Activated T-helper 2 cell treated with anti-CD3 and anti-CD28 coated beads, Interferon-gamma antibody, Interleukin-2, Interleukin-4, amounts not matched to agents 10 μg/mL and 5 μg/mL and 100 μg/mL, durations not matched to agents 14 hours and 24 hours and 36 hours (primary cell): ENCODE measurements at regions not wholly inside any gene's neighbourhood (a gene's known extent, or its start where the extent isn't known, plus 50 kb on each side); places are given as distances from the start of the nearest gene placed in this dataset.

Source experiments
- DNase-seq: peaks from one replicate; pipeline ENCODE4 v3.0.0; 2021; ENCODE audit warnings: low spot score
- H3K27ac Mint-ChIP-seq: one replicate; pipeline ENCODE4 v1.8.0; 2021; ENCODE audit warnings: mixed read lengths
- H3K27me3 Mint-ChIP-seq: one replicate; pipeline ENCODE4 v1.8.0; 2021; ENCODE audit warnings: low read depth, mixed read lengths
- H3K36me3 Mint-ChIP-seq: one replicate; pipeline ENCODE4 v1.8.0; 2021; ENCODE audit warnings: low read depth, mixed read lengths
- H3K4me1 Mint-ChIP-seq: one replicate; pipeline ENCODE4 v1.8.0; 2021; ENCODE audit warnings: low read depth, mixed read lengths
- H3K4me3 Mint-ChIP-seq: one replicate; pipeline ENCODE4 v1.8.0; 2021; ENCODE audit warnings: low read depth, mild to moderate bottlenecking, moderate library complexity, mixed read lengths
- H3K9me3 Mint-ChIP-seq: one replicate; pipeline ENCODE4 v1.8.0; 2021; ENCODE audit warnings: mixed read lengths
- intact Hi-C: fragments of 100-400 bp; cut with micrococcal nuclease; formaldehyde crosslinking; loops from one replicate; pipeline ENCODE4 v1.15.1; 2023

- intact Hi-C loops = no loop called here
- H3K36me3 Mint-ChIP-seq = no peaks in the 10 kb centered on the region
- no peak overlapping the region for H3K4me3 Mint-ChIP-seq
- H3K27ac Mint-ChIP-seq = no peak overlapping the region
- H3K9me3 Mint-ChIP-seq = no peaks in the 10 kb centered on the region
- no peak for DNase-seq
- no peaks in the 10 kb centered on the region for H3K4me1 Mint-ChIP-seq
- H3K27me3 Mint-ChIP-seq = no peaks in the 10 kb centered on the region
Measured at GRCh38 chr2:128781166-128781565, 462.5 kb upstream of the HS6ST1 start.

GRCh38 chr2:128781585-128782385 is 463.1 kb upstream of the HS6ST1 start:
- no peak overlapping the region for H3K4me3 Mint-ChIP-seq
- no peaks in the 10 kb centered on the region for H3K9me3 Mint-ChIP-seq
- H3K36me3 Mint-ChIP-seq = no peaks in the 10 kb centered on the region
- H3K27me3 Mint-ChIP-seq = no peaks in the 10 kb centered on the region
- H3K4me1 Mint-ChIP-seq = no peaks in the 10 kb centered on the region
- peak; percentile 1 for DNase-seq
- no peak overlapping the region for H3K27ac Mint-ChIP-seq
- intact Hi-C loops = no loop called here

GRCh38 chr2:128782411-128783192 is 463.9 kb upstream of the HS6ST1 start:
- peak; percentile 2 for DNase-seq
- H3K36me3 Mint-ChIP-seq = no peaks in the 10 kb centered on the region

GRCh38 chr2:128783193-128783671 is 464.6 kb upstream of the HS6ST1 start:
- intact Hi-C loops = no loop called here
- H3K36me3 Mint-ChIP-seq = no peaks in the 10 kb centered on the region
- H3K4me1 Mint-ChIP-seq = no peaks in the 10 kb centered on the region
- H3K4me3 Mint-ChIP-seq = no peak overlapping the region
- H3K27me3 Mint-ChIP-seq = no peaks in the 10 kb centered on the region
- peak; percentile 3 for DNase-seq
- H3K27ac Mint-ChIP-seq = no peak overlapping the region
- H3K9me3 Mint-ChIP-seq = peaks cover 1% of the 10 kb centered on the region

More at GRCh38 chr2:128782411-128783192, 463.9 kb upstream of the HS6ST1 start:
- Mint-ChIP-seq H3K4me1 (no peaks in the 10 kb centered on the region), H3K9me3 (no peaks in the 10 kb centered on the region), H3K27ac (no peak overlapping the region), H3K4me3 (no peak overlapping the region), H3K27me3 (no peaks in the 10 kb centered on the region)
- intact Hi-C loops = no loop called here

DNA sequence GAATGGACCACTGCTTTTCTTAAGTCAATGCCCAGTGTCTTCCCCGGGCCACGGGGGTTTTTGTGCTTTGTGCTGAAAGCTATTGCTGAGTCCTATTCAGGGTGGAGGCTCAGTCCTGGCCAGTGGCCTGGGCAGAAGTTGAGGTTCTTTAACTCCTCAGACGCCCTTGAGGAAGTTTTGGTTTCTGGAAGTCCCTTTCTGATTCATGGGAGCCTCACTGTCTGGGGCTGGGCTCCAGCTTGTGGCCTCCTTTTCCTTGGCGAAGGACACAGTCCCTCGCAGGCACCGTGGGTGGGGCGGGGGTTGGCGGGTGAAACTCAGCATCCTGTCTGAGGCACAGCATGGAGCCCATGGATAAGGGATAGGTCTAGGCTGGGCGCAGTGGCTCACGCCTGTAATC is 465.2 kb upstream of the HS6ST1 start:
- no peak overlapping the region for H3K4me3 Mint-ChIP-seq
- no peak overlapping the region for H3K27ac Mint-ChIP-seq
- no peaks in the 10 kb centered on the region for H3K36me3 Mint-ChIP-seq
- no peaks in the 10 kb centered on the region for H3K4me1 Mint-ChIP-seq
- peaks cover 8% of the 10 kb centered on the region for H3K9me3 Mint-ChIP-seq
- intact Hi-C loops = no loop called here
- H3K27me3 Mint-ChIP-seq = no peaks in the 10 kb centered on the region
- DNase-seq = peak; percentile 2

GRCh38 chr2:128784626-128785306 is 466.1 kb upstream of the HS6ST1 start:
- Mint-ChIP-seq H3K27me3 (no peaks in the 10 kb centered on the region), H3K9me3 (peaks cover 11% of the 10 kb centered on the region), H3K4me1 (no peaks in the 10 kb centered on the region), H3K36me3 (no peaks in the 10 kb centered on the region), H3K4me3 (no peak overlapping the region), H3K27ac (no peak overlapping the region)
- DNase-seq = peak; percentile 5
- intact Hi-C loops = no loop called here

DNA sequence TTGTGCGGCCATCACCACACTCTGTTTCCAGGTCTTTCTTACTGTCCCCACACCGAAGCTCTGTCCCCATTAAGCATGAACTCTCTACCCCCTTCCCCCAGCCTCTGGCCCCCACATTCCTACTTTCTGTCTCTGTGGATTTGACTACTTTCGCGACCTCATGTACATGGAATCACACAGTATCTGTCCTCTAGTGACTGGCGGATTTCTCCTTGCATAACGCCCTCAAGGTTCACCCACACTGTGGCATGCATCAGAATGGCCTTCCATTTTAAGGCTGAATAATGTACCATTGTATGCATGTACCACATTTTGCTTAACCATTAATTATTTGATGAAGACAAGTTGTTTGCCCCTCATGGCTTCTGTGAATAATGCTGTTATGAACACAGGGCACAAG is 467.6 kb upstream of the HS6ST1 start:
- Mint-ChIP-seq H3K4me3 (no peak overlapping the region), H3K9me3 (peaks cover 11% of the 10 kb centered on the region), H3K36me3 (no peaks in the 10 kb centered on the region), H3K27me3 (no peaks in the 10 kb centered on the region), H3K4me1 (no peaks in the 10 kb centered on the region), H3K27ac (no peak overlapping the region)
- DNase-seq = no peak
- intact Hi-C loops = no loop called here

- Mint-ChIP-seq H3K27me3 (no peaks in the 10 kb centered on the region), H3K9me3 (peaks cover 11% of the 10 kb centered on the region), H3K4me1 (no peaks in the 10 kb centered on the region), H3K4me3 (no peak overlapping the region), H3K27ac (no peak overlapping the region), H3K36me3 (no peaks in the 10 kb centered on the region)
- intact Hi-C loops = no loop called here
- DNase-seq = no peak
Measured at GRCh38 chr2:128786741-128787478, 468.2 kb upstream of the HS6ST1 start.

DNA sequence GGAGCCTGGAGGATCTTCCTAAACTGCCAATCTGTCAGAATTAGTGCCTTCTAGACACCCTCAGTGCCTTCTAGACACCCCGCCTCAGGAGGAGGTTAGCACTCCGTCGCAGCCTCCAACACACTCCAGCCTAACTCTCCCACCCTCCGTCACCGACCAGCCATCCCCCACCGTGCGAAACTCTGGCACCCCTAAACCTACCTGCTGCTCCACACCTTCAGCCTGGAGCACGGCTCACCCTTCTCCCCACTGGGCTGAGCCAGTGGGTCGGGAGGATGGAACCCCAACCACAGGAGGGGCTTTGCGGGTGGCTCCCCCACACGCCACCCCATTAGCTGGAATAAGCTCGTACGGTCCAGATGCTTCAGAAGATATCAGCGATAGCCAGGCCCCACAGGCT is 468.9 kb upstream of the HS6ST1 start:
- Mint-ChIP-seq H3K36me3 (no peaks in the 10 kb centered on the region), H3K27me3 (no peaks in the 10 kb centered on the region), H3K4me3 (no peak overlapping the region), H3K27ac (no peak overlapping the region), H3K4me1 (no peaks in the 10 kb centered on the region), H3K9me3 (peaks cover 11% of the 10 kb centered on the region)
- intact Hi-C loops = no loop called here
- DNase-seq = no peak

GRCh38 chr2:128788636-128789220 is 470.1 kb upstream of the HS6ST1 start:
- intact Hi-C loops = no loop called here
- H3K27me3 Mint-ChIP-seq = no peaks in the 10 kb centered on the region
- no peak for DNase-seq
- no peaks in the 10 kb centered on the region for H3K4me1 Mint-ChIP-seq
- H3K4me3 Mint-ChIP-seq = no peak overlapping the region
- H3K9me3 Mint-ChIP-seq = peaks cover 11% of the 10 kb centered on the region
- no peaks in the 10 kb centered on the region for H3K36me3 Mint-ChIP-seq
- H3K27ac Mint-ChIP-seq = no peak overlapping the region

DNA sequence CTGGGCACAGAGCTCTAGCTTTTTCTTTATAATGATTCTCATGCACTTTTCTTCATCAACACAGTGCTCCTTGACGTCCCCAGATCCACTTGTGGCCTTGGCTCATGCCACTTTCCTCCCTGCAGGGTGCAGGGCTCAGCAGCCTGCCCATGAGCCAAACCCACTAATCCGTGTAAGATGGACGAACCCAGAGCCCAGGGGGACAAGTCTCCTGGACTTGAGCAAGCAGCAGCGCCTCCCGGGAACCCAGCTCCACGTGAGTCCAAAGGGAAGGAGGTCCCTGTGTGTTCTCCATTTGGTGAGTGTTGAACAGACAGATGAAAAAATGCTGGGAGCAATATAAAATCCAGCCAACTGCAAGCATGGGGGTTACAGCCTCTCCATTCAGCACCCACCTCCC is 470.6 kb upstream of the HS6ST1 start:
- Mint-ChIP-seq H3K4me1 (no peaks in the 10 kb centered on the region), H3K9me3 (peaks cover 11% of the 10 kb centered on the region), H3K36me3 (no peaks in the 10 kb centered on the region), H3K27me3 (no peaks in the 10 kb centered on the region), H3K27ac (no peak overlapping the region), H3K4me3 (no peak overlapping the region)
- intact Hi-C loops = no loop called here
- no peak for DNase-seq

- Mint-ChIP-seq H3K4me1 (no peaks in the 10 kb centered on the region), H3K36me3 (no peaks in the 10 kb centered on the region), H3K9me3 (peaks cover 11% of the 10 kb centered on the region), H3K27me3 (no peaks in the 10 kb centered on the region), H3K4me3 (no peak overlapping the region), H3K27ac (no peak overlapping the region)
- DNase-seq = no peak
- intact Hi-C loops = no loop called here
Measured at GRCh38 chr2:128789776-128790455, 471.2 kb upstream of the HS6ST1 start.
